Activated CD8-positive, alpha-beta memory T cell treated with anti-CD3 and anti-CD28 coated beads, Interleukin-2, amount 50 U/mL, for 24 hours (primary cell): ENCODE measurements at regions not wholly inside any gene's neighbourhood (a gene's known extent, or its start where the extent isn't known, plus 50 kb on each side); places are given as distances from the start of the nearest gene placed in this dataset.

Experiments
- DNase-seq: peaks from one replicate; pipeline ENCODE4 v3.0.0-alpha.2; 2020; ENCODE audit errors: extremely low read depth

GRCh38 chr9:88229434-88229833, 91.2 kb upstream of the SPATA31C2 start:
- DNase-seq, result no peak

GRCh38 chr9:88224938-88225337, 86.7 kb upstream of the SPATA31C2 start:
- DNase-seq, result no peak

- no peak for DNase-seq
These were observed 82.8 kb upstream of the SPATA31C2 start for GRCh38 chr9:88221105-88221504.

- no peak for DNase-seq
These were observed 82.4 kb upstream of the SPATA31C2 start for GRCh38 chr9:88220652-88221051.

GRCh38 chr9:88219601-88220000, 81.3 kb upstream of the SPATA31C2 start:
- no peak for DNase-seq

GRCh38 chr9:88218726-88219125, 80.5 kb upstream of the SPATA31C2 start:
- no peak for DNase-seq

GRCh38 chr9:88216126-88216995, 78.1 kb upstream of the SPATA31C2 start:
- DNase-seq, result no peak

GRCh38 chr9:88215196-88216125, 77.2 kb upstream of the SPATA31C2 start:
- DNase-seq, result no peak

GRCh38 chr9:88202321-88202720, 64.0 kb upstream of the SPATA31C2 start:
- DNase-seq, result no peak

GRCh38 chr9:88198341-88198807, 60.1 kb upstream of the SPATA31C2 start:
- no peak for DNase-seq

GRCh38 chr9:88197781-88198340, 59.6 kb upstream of the SPATA31C2 start:
- no peak for DNase-seq

- DNase-seq, result no peak
These were observed 58.7 kb upstream of the SPATA31C2 start for GRCh38 chr9:88197016-88197415.

GRCh38 chr9:88196142-88196790, 58.0 kb upstream of the SPATA31C2 start:
- DNase-seq, result no peak

GRCh38 chr9:88193766-88194165, 55.5 kb upstream of the SPATA31C2 start:
- DNase-seq, result no peak

- DNase-seq, result no peak
These were observed 53.2 kb upstream of the SPATA31C2 start for GRCh38 chr9:88191456-88191855.

- no peak for DNase-seq
These were observed 51.1 kb upstream of the SPATA31C2 start for GRCh38 chr9:88189371-88189770.
